ENCODE measurements at regions not wholly inside any gene's neighbourhood (a gene's known extent, or its start where the extent isn't known, plus 50 kb on each side); places are given as distances from the start of the nearest gene placed in this dataset.

DNA sequence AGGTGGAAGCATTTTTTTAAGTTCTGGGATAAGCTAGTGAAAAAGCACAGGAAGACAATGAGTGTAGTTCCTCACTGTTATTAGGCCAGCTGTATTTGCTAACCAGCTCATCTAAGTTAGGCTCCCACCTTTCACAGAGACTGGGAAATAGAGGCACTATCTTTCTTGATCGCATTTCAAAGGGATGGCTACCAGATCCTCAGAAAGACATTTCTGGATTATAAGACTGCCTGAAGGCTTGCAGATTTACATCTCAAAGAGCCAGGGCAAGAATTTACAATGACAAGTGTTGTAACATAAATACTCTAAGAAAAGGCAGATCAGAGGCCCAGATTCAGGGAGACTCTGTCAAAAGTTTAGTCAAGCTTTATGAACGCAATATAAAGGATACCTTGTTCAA, 1005.5 kb downstream of the PCDH9 start:
- Histone ChIP-seq H2BK15ac (ENCODE audit: low read depth, low read length) (no peak overlapping the region), H3T11ph (ENCODE audit: low read length) (no peak overlapping the region), H2BK5ac (ENCODE audit: insufficient read length, low read length) (no peak overlapping the region), H4K91ac (ENCODE audit: insufficient read length, low read depth, low read length) (no peak overlapping the region), H3K14ac (ENCODE audit: insufficient read depth, low read length) (no peak overlapping the region), H2BK120ac (ENCODE audit: low read depth, low read length, poor library complexity, severe bottlenecking) (no peak overlapping the region), H3K79me1 (ENCODE audit: insufficient read depth, low read depth, low read length, poor library complexity, severe bottlenecking) (no peaks in the 10 kb centered on the region), H3K18ac (ENCODE audit: insufficient read length, low read depth, low read length) (no peak overlapping the region), H2BK20ac (ENCODE audit: low read depth, low read length, poor library complexity, severe bottlenecking) (no peak overlapping the region), H3K9me3 (ENCODE audit: control insufficient read depth, low read depth, low read length) (no peaks in the 10 kb centered on the region), H3K27ac (ENCODE audit: insufficient read length, low read depth, low read length) (no peak overlapping the region), H4K20me1 (ENCODE audit: control insufficient read depth, insufficient read depth, insufficient read length) (no peaks in the 10 kb centered on the region), H3K79me2 (ENCODE audit: insufficient read depth, low read length) (no peaks in the 10 kb centered on the region), H3K23ac (ENCODE audit: insufficient read length, low read depth, low read length) (no peak overlapping the region), H2AFZ (ENCODE audit: low read length) (no peak overlapping the region), H3K4me1 (ENCODE audit: insufficient read depth, low read length) (peaks cover 5% of the 10 kb centered on the region; the same call in 1 of the 2 replicates), H3K27me3 (ENCODE audit: insufficient read depth, low read length) (peaks cover 22% of the 10 kb centered on the region; the same call in 1 of the 2 replicates), H3K23me2 (ENCODE audit: insufficient read length, low read depth, low read length, poor library complexity, severe bottlenecking) (no peaks in the 10 kb centered on the region), H2BK12ac (ENCODE audit: insufficient read length, low read depth, low read length) (no peak overlapping the region), H3K4ac (ENCODE audit: low read depth, low read length) (no peak overlapping the region), H4K8ac (replicated peaks; ENCODE audit: insufficient read length, low read depth, low read length) (no peak overlapping the region), H4K5ac (ENCODE audit: insufficient read length, low read depth, low read length) (no peak overlapping the region), H3K4me2 (ENCODE audit: insufficient read depth, insufficient read length, low read length) (peak overlapping the region; percentile 33), H2AK5ac (ENCODE audit: insufficient read length, low read length) (no peak overlapping the region), H3K9ac (ENCODE audit: extremely low read depth, insufficient read length, low read length) (no peak overlapping the region), H3K56ac (ENCODE audit: insufficient read length, low read depth, low read length) (no peak overlapping the region)
- Mint-ChIP-seq H3K27me3 (ENCODE audit: low read depth) (peaks cover 97% of the 10 kb centered on the region), H3K9me3 (peaks cover 3% of the 10 kb centered on the region in 2 experiments; a peak in 2 of 5 replicates), H3K4me1 (peaks cover 37% of the 10 kb centered on the region in 2 experiments), H3K27ac (no peak overlapping the region; a peak in 1 of 7 replicates), H3K36me3 (ENCODE audit: insufficient read depth in 1 of 3, low read depth in 3 of 3) (peaks cover 0 to 1% (median 0%) of the 10 kb centered on the region in 3 experiments; a peak in 1 of 7 replicates), H3K4me3 (no peak overlapping the region)
- TF ChIP-seq, protein P1, sequence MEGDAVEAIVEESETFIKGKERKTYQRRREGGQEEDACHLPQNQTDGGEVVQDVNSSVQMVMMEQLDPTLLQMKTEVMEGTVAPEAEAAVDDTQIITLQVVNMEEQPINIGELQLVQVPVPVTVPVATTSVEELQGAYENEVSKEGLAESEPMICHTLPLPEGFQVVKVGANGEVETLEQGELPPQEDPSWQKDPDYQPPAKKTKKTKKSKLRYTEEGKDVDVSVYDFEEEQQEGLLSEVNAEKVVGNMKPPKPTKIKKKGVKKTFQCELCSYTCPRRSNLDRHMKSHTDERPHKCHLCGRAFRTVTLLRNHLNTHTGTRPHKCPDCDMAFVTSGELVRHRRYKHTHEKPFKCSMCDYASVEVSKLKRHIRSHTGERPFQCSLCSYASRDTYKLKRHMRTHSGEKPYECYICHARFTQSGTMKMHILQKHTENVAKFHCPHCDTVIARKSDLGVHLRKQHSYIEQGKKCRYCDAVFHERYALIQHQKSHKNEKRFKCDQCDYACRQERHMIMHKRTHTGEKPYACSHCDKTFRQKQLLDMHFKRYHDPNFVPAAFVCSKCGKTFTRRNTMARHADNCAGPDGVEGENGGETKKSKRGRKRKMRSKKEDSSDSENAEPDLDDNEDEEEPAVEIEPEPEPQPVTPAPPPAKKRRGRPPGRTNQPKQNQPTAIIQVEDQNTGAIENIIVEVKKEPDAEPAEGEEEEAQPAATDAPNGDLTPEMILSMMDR (conservative IDR thresholded peaks at IDR 0.05): no peak
- no CpG with 5 or more reads among the region's 2 CpGs for WGBS (ENCODE audit: extremely low coverage, insufficient read length, low lambda C conversion rate)
- peak; percentile 62 for DNase-seq
